ENCODE measurements at regions not wholly inside any gene's neighbourhood (a gene's known extent, or its start where the extent isn't known, plus 50 kb on each side); places are given as distances from the start of the nearest gene placed in this dataset.

- no peak for DNase-seq (ENCODE audit: low read depth, low spot score)
These were observed 666.5 kb downstream of the DCDC2C start for GRCh38 chr2:4369826-4370419.

GRCh38 chr2:4370422-4371090 is 667.2 kb downstream of the DCDC2C start:
- DNase-seq (ENCODE audit: low read depth, low spot score): no peak

- no peak for DNase-seq (ENCODE audit: low read depth, low spot score)
These were observed 677.7 kb downstream of the DCDC2C start for GRCh38 chr2:4381049-4381448.

- no peak for DNase-seq (ENCODE audit: low read depth, low spot score)
These were observed 678.4 kb downstream of the DCDC2C start for GRCh38 chr2:4381773-4382172.

GRCh38 chr2:4391013-4391412 is 687.6 kb downstream of the DCDC2C start:
- no peak for DNase-seq (ENCODE audit: low read depth, low spot score)

- DNase-seq (ENCODE audit: low read depth, low spot score): no peak
These were observed 701.0 kb downstream of the DCDC2C start for GRCh38 chr2:4404363-4404762.

- DNase-seq (ENCODE audit: low read depth, low spot score): no peak
These were observed 704.9 kb downstream of the DCDC2C start for GRCh38 chr2:4408321-4408720.

- no peak for DNase-seq (ENCODE audit: low read depth, low spot score)
These were observed 709.3 kb downstream of the DCDC2C start for GRCh38 chr2:4412637-4413187.

- DNase-seq (ENCODE audit: low read depth, low spot score): no peak
These were observed 711.8 kb downstream of the DCDC2C start for GRCh38 chr2:4415171-4415570.

- DNase-seq (ENCODE audit: low read depth, low spot score): no peak
These were observed 712.5 kb downstream of the DCDC2C start for GRCh38 chr2:4415810-4416413.

- DNase-seq (ENCODE audit: low read depth, low spot score): no peak
These were observed 713.1 kb downstream of the DCDC2C start for GRCh38 chr2:4416431-4416830.

GRCh38 chr2:4417771-4418170 is 714.4 kb downstream of the DCDC2C start:
- no peak for DNase-seq (ENCODE audit: low read depth, low spot score)

GRCh38 chr2:4420032-4420431 is 716.7 kb downstream of the DCDC2C start:
- no peak for DNase-seq (ENCODE audit: low read depth, low spot score)

- no peak for DNase-seq (ENCODE audit: low read depth, low spot score)
These were observed 720.8 kb downstream of the DCDC2C start for GRCh38 chr2:4424153-4424552.

GRCh38 chr2:4427083-4427482 is 723.7 kb downstream of the DCDC2C start:
- no peak for DNase-seq (ENCODE audit: low read depth, low spot score)

- no peak for DNase-seq (ENCODE audit: low read depth, low spot score)
These were observed 742.4 kb downstream of the DCDC2C start for GRCh38 chr2:4445821-4446220.

- no peak for DNase-seq (ENCODE audit: low read depth, low spot score)
These were observed 751.5 kb downstream of the DCDC2C start for GRCh38 chr2:4454907-4455306.

GRCh38 chr2:4455486-4456155 is 752.2 kb downstream of the DCDC2C start:
- no peak for DNase-seq (ENCODE audit: low read depth, low spot score)

- DNase-seq (ENCODE audit: low read depth, low spot score): no peak
These were observed 761.4 kb downstream of the DCDC2C start for GRCh38 chr2:4464634-4465266.

GRCh38 chr2:4465671-4466070 is 762.3 kb downstream of the DCDC2C start:
- no peak for DNase-seq (ENCODE audit: low read depth, low spot score)

- no peak for DNase-seq (ENCODE audit: low read depth, low spot score)
These were observed 772.2 kb downstream of the DCDC2C start for GRCh38 chr2:4475618-4476017.

- DNase-seq (ENCODE audit: low read depth, low spot score): no peak
These were observed 779.7 kb downstream of the DCDC2C start for GRCh38 chr2:4483050-4483449.
